Osteoblast (primary cell): ENCODE measurements at regions not wholly inside any gene's neighbourhood (a gene's known extent, or its start where the extent isn't known, plus 50 kb on each side); places are given as distances from the start of the nearest gene placed in this dataset.

Source experiments
- DNase-seq: peaks from one replicate; pipeline ENCODE4 v3.0.0; 2011; ENCODE audit warnings: low spot score, mixed read lengths; ENCODE audit not compliant: insufficient read length; ENCODE audit errors: missing footprints
- H2AFZ ChIP-seq: 2 replicates; pipeline ENCODE4 v1.6.0; 2011; ENCODE audit warnings: mild to moderate bottlenecking, low read length
- H3K27ac ChIP-seq: 2 replicates; pipeline ENCODE4 v1.5.1; 2011; ENCODE audit warnings: mild to moderate bottlenecking, low read depth, low read length, moderate library complexity
- H3K27me3 ChIP-seq: 2 replicates; pipeline ENCODE4 v1.6.0; 2012; ENCODE audit warnings: mild to moderate bottlenecking, control low read depth, inconsistent platforms, low read length, moderate library complexity; ENCODE audit not compliant: insufficient read depth
- H3K36me3 ChIP-seq: 2 replicates; pipeline ENCODE4 v1.5.1; 2011; ENCODE audit warnings: mild to moderate bottlenecking, low read length, control low read depth, moderate library complexity; ENCODE audit not compliant: insufficient read depth
- H3K4me1 ChIP-seq: 2 replicates; pipeline ENCODE4 v1.5.1; 2011; ENCODE audit warnings: mild to moderate bottlenecking, low read length, control low read depth, moderate library complexity; ENCODE audit not compliant: insufficient read depth
- H3K4me2 ChIP-seq: 2 replicates; pipeline ENCODE4 v1.6.0; 2011; ENCODE audit warnings: mild to moderate bottlenecking, low read length; ENCODE audit not compliant: insufficient read depth
- H3K4me3 ChIP-seq: fragments of 200-600 bp; sonication (generic); 3 replicates; pipeline ENCODE4 v1.5.1; 2012; ENCODE audit warnings: mild to moderate bottlenecking, low read length, inconsistent platforms; ENCODE audit not compliant: insufficient read depth
- H3K79me2 ChIP-seq: 2 replicates; pipeline ENCODE4 v1.6.0; 2012; ENCODE audit warnings: mild to moderate bottlenecking, low read length, control low read depth, inconsistent platforms; ENCODE audit not compliant: insufficient read depth
- H3K9me3 ChIP-seq: 2 replicates; pipeline ENCODE4 v1.5.1; 2011; ENCODE audit warnings: low read depth, low read length, control low read depth
- H4K20me1 ChIP-seq: 2 replicates; pipeline ENCODE4 v1.6.0; 2012; ENCODE audit warnings: mild to moderate bottlenecking, low read length, control low read depth; ENCODE audit not compliant: insufficient read depth
- CTCF ChIP-seq: IDR thresholded peaks from 2 replicates; pipeline ENCODE4 v1.5.1; 2011; ENCODE audit warnings: mild to moderate bottlenecking, low read depth, low read length, moderate library complexity; ENCODE audit errors: extremely low read depth

GRCh38 chr10:3699916-3700315, 85.1 kb downstream of the KLF6 start:
- Histone ChIP-seq H3K27me3 (peaks cover 4% of the 10 kb centered on the region), H3K79me2 (no peaks in the 10 kb centered on the region), H3K9me3 (no peaks in the 10 kb centered on the region), H2AFZ (peak overlapping the region; percentile 3), H4K20me1 (no peaks in the 10 kb centered on the region), H3K4me3 (no peak overlapping the region), H3K27ac (no peak overlapping the region), H3K4me1 (no peaks in the 10 kb centered on the region), H3K36me3 (no peaks in the 10 kb centered on the region), H3K4me2 (no peak overlapping the region)
- TF ChIP-seq CTCF = no peak
- DNase-seq = no peak

GRCh38 chr10:3698312-3698711, 86.7 kb downstream of the KLF6 start:
- Histone ChIP-seq H3K4me2 (no peak overlapping the region), H3K27ac (no peak overlapping the region), H3K79me2 (no peaks in the 10 kb centered on the region), H3K9me3 (no peaks in the 10 kb centered on the region), H3K36me3 (no peaks in the 10 kb centered on the region), H3K4me1 (no peaks in the 10 kb centered on the region), H3K4me3 (no peak overlapping the region), H3K27me3 (peaks cover 4% of the 10 kb centered on the region), H4K20me1 (no peaks in the 10 kb centered on the region), H2AFZ (no peak overlapping the region)
- DNase-seq = no peak
- no peak for TF ChIP-seq CTCF

GRCh38 chr10:3693698-3694080, 91.3 kb downstream of the KLF6 start:
- H4K20me1 ChIP-seq = no peaks in the 10 kb centered on the region
- H3K4me1 ChIP-seq = no peaks in the 10 kb centered on the region
- H2AFZ ChIP-seq = no peak overlapping the region
- H3K27ac ChIP-seq = no peak overlapping the region
- TF ChIP-seq CTCF = no peak
- no peaks in the 10 kb centered on the region for H3K9me3 ChIP-seq
- peaks cover 4% of the 10 kb centered on the region for H3K27me3 ChIP-seq
- no peak overlapping the region for H3K4me2 ChIP-seq
- H3K36me3 ChIP-seq = no peaks in the 10 kb centered on the region
- no peak for DNase-seq
- H3K79me2 ChIP-seq = no peaks in the 10 kb centered on the region
- H3K4me3 ChIP-seq = no peak overlapping the region

GRCh38 chr10:3693022-3693697, 91.8 kb downstream of the KLF6 start:
- Histone ChIP-seq H3K4me2 (no peak overlapping the region), H3K36me3 (no peaks in the 10 kb centered on the region), H3K27ac (no peak overlapping the region), H3K27me3 (peaks cover 4% of the 10 kb centered on the region), H2AFZ (no peak overlapping the region), H4K20me1 (no peaks in the 10 kb centered on the region), H3K9me3 (no peaks in the 10 kb centered on the region), H3K79me2 (no peaks in the 10 kb centered on the region), H3K4me1 (no peaks in the 10 kb centered on the region), H3K4me3 (no peak overlapping the region)
- DNase-seq = no peak
- TF ChIP-seq CTCF = no peak
